ENCODE measurements at regions not wholly inside any gene's neighbourhood (a gene's known extent, or its start where the extent isn't known, plus 50 kb on each side); places are given as distances from the start of the nearest gene placed in this dataset.

- no peak overlapping the region for H3K27ac ChIP-seq
- TF ChIP-seq CTCF (IDR thresholded peaks at IDR 0.05): no peak
- WGBS, 3 donors: 87% methylated on average over 8 of the region's 8 CpGs
- no peaks in the 10 kb centered on the region for H3K4me1 ChIP-seq
- no peaks in the 10 kb centered on the region for H3K27me3 ChIP-seq (ENCODE audit: insufficient read depth in 3 of 3, low read length in 2 of 3)
- no peak overlapping the region for H3K4me3 ChIP-seq
- DNase-seq (peak in 1 of 2 donors; percentile 5), ATAC-seq (no peak)
- H3K9me3 ChIP-seq: no peaks in the 10 kb centered on the region
- no peaks in the 10 kb centered on the region for H3K36me3 ChIP-seq (ENCODE audit: insufficient read depth in 1 of 2, low read depth in 1 of 2)
- intact Hi-C loops (cut with DNase I): no loop called here
Measured at GRCh38 chr16:49918257-49918656, 62.3 kb upstream of the ZNF423 start.

GRCh38 chr16:49919327-49919726, 63.4 kb upstream of the ZNF423 start:
- 87 to 100% (median 92%) methylated on average over 3 of the region's 3 CpGs for WGBS, 3 donors
- Histone ChIP-seq H3K27me3 (ENCODE audit: insufficient read depth in 3 of 3, low read length in 2 of 3) (no peaks in the 10 kb centered on the region), H3K36me3 (ENCODE audit: insufficient read depth in 1 of 2, low read depth in 1 of 2) (no peaks in the 10 kb centered on the region), H3K27ac (no peak overlapping the region), H3K9me3 (no peaks in the 10 kb centered on the region), H3K4me1 (no peaks in the 10 kb centered on the region), H3K4me3 (no peak overlapping the region)
- no peak for TF ChIP-seq CTCF (IDR thresholded peaks at IDR 0.05)
- intact Hi-C loops (cut with DNase I): no loop called here
- ATAC-seq (no peak), DNase-seq (no peak)

GRCh38 chr16:49920397-49920796, 64.5 kb upstream of the ZNF423 start:
- no peaks in the 10 kb centered on the region for H3K36me3 ChIP-seq (ENCODE audit: insufficient read depth in 1 of 2, low read depth in 1 of 2)
- no peaks in the 10 kb centered on the region for H3K4me1 ChIP-seq
- DNase-seq (no peak), ATAC-seq (no peak)
- H3K9me3 ChIP-seq: no peaks in the 10 kb centered on the region
- H3K27me3 ChIP-seq (ENCODE audit: insufficient read depth in 3 of 3, low read length in 2 of 3): no peaks in the 10 kb centered on the region
- no peak for TF ChIP-seq CTCF (IDR thresholded peaks at IDR 0.05)
- no peak overlapping the region for H3K27ac ChIP-seq
- no peak overlapping the region for H3K4me3 ChIP-seq
- WGBS, 3 donors: 80 to 84% (median 80%) methylated on average over 4 of the region's 4 CpGs
- intact Hi-C loops (cut with DNase I): loop anchor here (5.0 to 10.0 kb wide), 3 partner anchors 316 to 513 kb away; no protein-coding TSS in a partner anchor

GRCh38 chr16:49921106-49921505, 65.2 kb upstream of the ZNF423 start:
- TF ChIP-seq CTCF (IDR thresholded peaks at IDR 0.05): no peak
- whole genome bisulfite sequencing, 3 donors: 92 to 93% (median 93%) methylated on average over 8 of the region's 8 CpGs
- DNase-seq: no peak
- H3K27me3 ChIP-seq (ENCODE audit: insufficient read depth in 3 of 3, low read length in 2 of 3): no peaks in the 10 kb centered on the region
- no peak for ATAC-seq
- no peaks in the 10 kb centered on the region for H3K36me3 ChIP-seq (ENCODE audit: insufficient read depth in 1 of 2, low read depth in 1 of 2)
- no peaks in the 10 kb centered on the region for H3K9me3 ChIP-seq
- no peaks in the 10 kb centered on the region for H3K4me1 ChIP-seq
- H3K27ac ChIP-seq: no peak overlapping the region
- no peak overlapping the region for H3K4me3 ChIP-seq
- intact Hi-C loops (cut with DNase I): loop anchor here (5.0 to 10.0 kb wide), 3 partner anchors 316 to 514 kb away; no protein-coding TSS in a partner anchor

GRCh38 chr16:49921791-49922456, 66.0 kb upstream of the ZNF423 start:
- Histone ChIP-seq H3K9me3 (no peaks in the 10 kb centered on the region), H3K27me3 (ENCODE audit: insufficient read depth in 3 of 3, low read length in 2 of 3) (no peaks in the 10 kb centered on the region), H3K36me3 (ENCODE audit: insufficient read depth in 1 of 2, low read depth in 1 of 2) (no peaks in the 10 kb centered on the region), H3K4me3 (no peak overlapping the region), H3K27ac (no peak overlapping the region), H3K4me1 (no peaks in the 10 kb centered on the region)
- ATAC-seq (peak; percentile 67 to 83 (median 77)), DNase-seq (peak; percentile 40 to 60)
- intact Hi-C loops (cut with DNase I): loop anchor here (1.0 to 10.0 kb wide), 5 partner anchors 65 to 515 kb away; no protein-coding TSS in a partner anchor
- peak; percentile 59 for TF ChIP-seq CTCF (IDR thresholded peaks at IDR 0.05)
- 32 to 42% (median 36%) methylated on average over 6 of the region's 6 CpGs for WGBS, 3 donors

All from psoas muscle (tissue), 7 donors.